Endodermal cell (in vitro differentiated cells): ENCODE measurements at regions not wholly inside any gene's neighbourhood (a gene's known extent, or its start where the extent isn't known, plus 50 kb on each side); places are given as distances from the start of the nearest gene placed in this dataset.

Experiments
- DNase-seq: peaks from one replicate; pipeline ENCODE4 v3.0.0-alpha.2; 2017
- H3K27ac ChIP-seq: 2 replicates; pipeline ENCODE4 v1.5.1; 2013; ENCODE audit warnings: mild to moderate bottlenecking, low read depth, low read length, moderate library complexity
- H3K27me3 ChIP-seq: 2 replicates; pipeline ENCODE4 v1.6.1; 2013; ENCODE audit warnings: mild to moderate bottlenecking, low read length, moderate library complexity; ENCODE audit not compliant: insufficient read depth, control insufficient read depth, poor library complexity, severe bottlenecking
- H3K36me3 ChIP-seq: 2 replicates; pipeline ENCODE4 v1.7.0; 2013; ENCODE audit warnings: mild to moderate bottlenecking, low read length, moderate library complexity; ENCODE audit not compliant: control insufficient read depth, insufficient read depth
- H3K4me1 ChIP-seq: one replicate; pipeline ENCODE4 v1.7.0; 2013; ENCODE audit warnings: low read length; ENCODE audit not compliant: control insufficient read depth, insufficient read depth
- H3K4me3 ChIP-seq: 2 replicates; pipeline ENCODE4 v1.5.1; 2013; ENCODE audit warnings: mild to moderate bottlenecking, low read length, moderate library complexity
- H3K9ac ChIP-seq: 2 replicates; pipeline ENCODE4 v1.6.1; 2013; ENCODE audit warnings: mild to moderate bottlenecking, low read length, moderate library complexity; ENCODE audit not compliant: poor library complexity, severe bottlenecking; ENCODE audit errors: extremely low read depth
- H3K9me3 ChIP-seq: 2 replicates; pipeline ENCODE4 v1.6.1; 2013; ENCODE audit warnings: mild to moderate bottlenecking, low read length, moderate library complexity; ENCODE audit not compliant: control insufficient read depth
- H3K27ac Mint-ChIP-seq: 2 replicates; pipeline ENCODE4 v1.8.0; 2020; ENCODE audit warnings: mixed read lengths
- H3K27me3 Mint-ChIP-seq: 2 replicates; pipeline ENCODE4 v1.8.0; 2021; ENCODE audit warnings: mild to moderate bottlenecking, mixed read lengths; ENCODE audit not compliant: insufficient read depth
- H3K36me3 Mint-ChIP-seq: 2 replicates; pipeline ENCODE4 v1.8.0; 2020; ENCODE audit warnings: low read depth, mixed read lengths
- H3K4me1 Mint-ChIP-seq: 2 replicates; pipeline ENCODE4 v1.8.0; 2020; ENCODE audit warnings: mixed read lengths
- H3K4me3 Mint-ChIP-seq: 2 replicates; pipeline ENCODE4 v1.8.0; 2020; ENCODE audit warnings: mild to moderate bottlenecking, moderate library complexity, mixed read lengths
- H3K9me3 Mint-ChIP-seq: 2 replicates; pipeline ENCODE4 v1.8.0; 2020; ENCODE audit warnings: mild to moderate bottlenecking, mixed read lengths
- CTCF ChIP-seq: fragments of 200-600 bp; sonication (generic); conservative IDR thresholded peaks from 2 replicates; pipeline ENCODE4 v1.5.0; 2021; ENCODE audit warnings: antibody characterized with exemption, mild to moderate bottlenecking
- WGBS, 2 experiments: methylation state at CpG; one replicate each; pipeline versions ENCODE4 v1.1.5 to v1.1.7; 2013; ENCODE audit warnings: missing lambda C conversion rate in 2 of 2, mixed read lengths in 1 of 2; ENCODE audit not compliant: insufficient coverage in 1 of 2, insufficient read length in 1 of 2; 5-methylcytosine and 5-hydroxymethylcytosine counted together

GRCh38 chr22:49422701-49423100, 405.0 kb downstream of the BRD1 start:
- Histone ChIP-seq H3K4me1 (no peaks in the 10 kb centered on the region), H3K27ac (no peak overlapping the region), H3K4me3 (no peak overlapping the region), H3K9ac (no peak overlapping the region), H3K9me3 (no peaks in the 10 kb centered on the region), H3K27me3 (no peaks in the 10 kb centered on the region), H3K36me3 (no peaks in the 10 kb centered on the region)
- 91 to 97% methylated on average over 2 of the region's 2 CpGs for WGBS, 2 experiments
- H3K4me1 Mint-ChIP-seq = peaks cover 6% of the 10 kb centered on the region
- H3K36me3 Mint-ChIP-seq = no peaks in the 10 kb centered on the region
- no peak overlapping the region for H3K4me3 Mint-ChIP-seq
- H3K9me3 Mint-ChIP-seq = no peaks in the 10 kb centered on the region
- H3K27me3 Mint-ChIP-seq = peaks cover 4% of the 10 kb centered on the region
- no peak overlapping the region for H3K27ac Mint-ChIP-seq
- TF ChIP-seq CTCF = no peak
- no peak for DNase-seq

- Mint-ChIP-seq H3K4me3 (no peak overlapping the region), H3K36me3 (no peaks in the 10 kb centered on the region), H3K4me1 (peaks cover 12% of the 10 kb centered on the region), H3K9me3 (no peaks in the 10 kb centered on the region), H3K27ac (no peak overlapping the region), H3K27me3 (peaks cover 5% of the 10 kb centered on the region)
- no peaks in the 10 kb centered on the region for H3K27me3 ChIP-seq
- H3K4me3 ChIP-seq = no peak overlapping the region
- H3K4me1 ChIP-seq = no peaks in the 10 kb centered on the region
- H3K27ac ChIP-seq = no peak overlapping the region
- no peak overlapping the region for H3K9ac ChIP-seq
- no peak for TF ChIP-seq CTCF
- DNase-seq = no peak
- H3K9me3 ChIP-seq = no peaks in the 10 kb centered on the region
- 94 to 96% methylated on average over 11 to 13 of the region's 13 CpGs for WGBS, 2 experiments
- H3K36me3 ChIP-seq = no peaks in the 10 kb centered on the region
These were observed 407.0 kb downstream of the BRD1 start for GRCh38 chr22:49420651-49421050.

GRCh38 chr22:49419661-49420060, 408.0 kb downstream of the BRD1 start:
- TF ChIP-seq CTCF = no peak
- Histone ChIP-seq H3K27me3 (no peaks in the 10 kb centered on the region), H3K9ac (no peak overlapping the region), H3K9me3 (no peaks in the 10 kb centered on the region), H3K36me3 (no peaks in the 10 kb centered on the region), H3K27ac (no peak overlapping the region), H3K4me1 (no peaks in the 10 kb centered on the region), H3K4me3 (no peak overlapping the region)
- Mint-ChIP-seq H3K4me1 (peaks cover 12% of the 10 kb centered on the region), H3K27me3 (peaks cover 5% of the 10 kb centered on the region), H3K4me3 (no peak overlapping the region), H3K27ac (no peak overlapping the region), H3K9me3 (no peaks in the 10 kb centered on the region), H3K36me3 (no peaks in the 10 kb centered on the region)
- no peak for DNase-seq
- 87 to 100% methylated on average over 4 to 6 of the region's 6 CpGs for WGBS, 2 experiments
